ENCODE measurements at regions not wholly inside any gene's neighbourhood (a gene's known extent, or its start where the extent isn't known, plus 50 kb on each side); places are given as distances from the start of the nearest gene placed in this dataset.

GRCh38 chr6:67766057-67766456 is 869.0 kb upstream of the ADGRB3 start:
- no peak overlapping the region for H3K27ac ChIP-seq
- H3K9me3 ChIP-seq, result no peaks in the 10 kb centered on the region
- H3K4me3 ChIP-seq, result no peak overlapping the region
- DNase-seq (ENCODE audit: low read depth in 1 of 2, low spot score in 1 of 2) (no peak), ATAC-seq (no peak), FAIRE-seq (no peak)
- H3K4me1 ChIP-seq, result no peaks in the 10 kb centered on the region
- 30% methylated on average over 1 of the region's 1 CpG for WGBS (ENCODE audit: missing lambda C conversion rate)
- TF ChIP-seq ESRRA (IDR thresholded peaks at IDR 0.05; ENCODE audit: borderline replicate concordance, low read length) (no peak), HEYL (CRISPR knock-in tag; IDR thresholded peaks at IDR 0.05) (no peak), KDM1A (IDR thresholded peaks at IDR 0.05; ENCODE audit: low read depth) (no peak), SMC3 (IDR thresholded peaks at IDR 0.05) (no peak), PHF8 (IDR thresholded peaks at IDR 0.05; ENCODE audit: borderline replicate concordance, low read depth) (no peak), HOXA7 (CRISPR knock-in tag; IDR thresholded peaks at IDR 0.05) (no peak), RAD21 (conservative IDR thresholded peaks at IDR 0.05 in 1 of 2, IDR thresholded peaks at IDR 0.05 in 1 of 2) (no peak), FOSB (CRISPR knock-in tag; IDR thresholded peaks at IDR 0.05) (no peak), RARB (CRISPR knock-in tag; IDR thresholded peaks at IDR 0.05) (no peak), NFE2L2 (conservative IDR thresholded peaks at IDR 0.05; ENCODE audit: low read length) (no peak), ZNF302 (CRISPR knock-in tag; IDR thresholded peaks at IDR 0.05) (no peak), RFX5 (IDR thresholded peaks at IDR 0.05) (no peak), ZC3H11A (IDR thresholded peaks at IDR 0.05) (no peak), ATOH8 (CRISPR knock-in tag; IDR thresholded peaks at IDR 0.05; ENCODE audit: low read depth) (no peak), NR3C1 (IDR thresholded peaks at IDR 0.05) (no peak), PBX3 (IDR thresholded peaks at IDR 0.05) (no peak), BHLHE40 (IDR thresholded peaks at IDR 0.05; ENCODE audit: low read depth, low read length) (no peak)
- TF ChIP-seq, protein P1, sequence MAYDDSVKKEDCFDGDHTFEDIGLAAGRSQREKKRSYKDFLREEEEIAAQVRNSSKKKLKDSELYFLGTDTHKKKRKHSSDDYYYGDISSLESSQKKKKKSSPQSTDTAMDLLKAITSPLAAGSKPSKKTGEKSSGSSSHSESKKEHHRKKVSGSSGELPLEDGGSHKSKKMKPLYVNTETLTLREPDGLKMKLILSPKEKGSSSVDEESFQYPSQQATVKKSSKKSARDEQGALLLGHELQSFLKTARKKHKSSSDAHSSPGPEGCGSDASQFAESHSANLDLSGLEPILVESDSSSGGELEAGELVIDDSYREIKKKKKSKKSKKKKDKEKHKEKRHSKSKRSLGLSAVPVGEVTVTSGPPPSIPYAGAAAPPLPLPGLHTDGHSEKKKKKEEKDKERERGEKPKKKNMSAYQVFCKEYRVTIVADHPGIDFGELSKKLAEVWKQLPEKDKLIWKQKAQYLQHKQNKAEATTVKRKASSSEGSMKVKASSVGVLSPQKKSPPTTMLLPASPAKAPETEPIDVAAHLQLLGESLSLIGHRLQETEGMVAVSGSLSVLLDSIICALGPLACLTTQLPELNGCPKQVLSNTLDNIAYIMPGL (CRISPR knock-in tag; IDR thresholded peaks at IDR 0.05; ENCODE audit: borderline replicate concordance), result no peak
- POLR2A ChIA-PET, result no interaction called here
- no peak overlapping the region for H3K4me2 ChIP-seq
- CTCF ChIA-PET, result no interaction called here

DNA sequence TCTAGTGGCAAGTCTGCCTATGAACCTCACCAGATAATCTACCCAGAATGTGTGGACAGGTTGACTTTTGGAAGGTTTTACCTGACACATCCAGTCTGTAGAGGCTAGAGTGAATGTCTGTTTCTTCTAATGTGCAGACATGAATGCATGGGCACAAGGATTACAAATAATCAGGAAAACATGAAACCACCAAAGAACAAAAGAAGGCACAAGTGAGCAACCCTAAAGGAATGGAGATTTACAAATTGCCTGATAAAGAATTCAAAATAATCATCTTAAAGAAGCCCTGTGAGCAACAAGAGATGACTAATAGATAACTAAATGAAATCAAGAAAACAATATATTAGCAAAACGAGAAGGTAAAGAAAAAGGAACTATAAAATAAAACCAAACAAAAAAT is 876.1 kb upstream of the ADGRB3 start:
- no peaks in the 10 kb centered on the region for H3K4me1 ChIP-seq
- CTCF ChIA-PET, result no interaction called here
- DNase-seq (ENCODE audit: low read depth in 1 of 2, low spot score in 1 of 2) (no peak), FAIRE-seq (no peak), ATAC-seq (no peak)
- no peak overlapping the region for H3K4me2 ChIP-seq
- no peak for TF ChIP-seq MAX (IDR thresholded peaks at IDR 0.05)
- no peak for TF ChIP-seq GATA3 (IDR thresholded peaks at IDR 0.05; ENCODE audit: borderline replicate concordance)
- TF ChIP-seq, protein P2, sequence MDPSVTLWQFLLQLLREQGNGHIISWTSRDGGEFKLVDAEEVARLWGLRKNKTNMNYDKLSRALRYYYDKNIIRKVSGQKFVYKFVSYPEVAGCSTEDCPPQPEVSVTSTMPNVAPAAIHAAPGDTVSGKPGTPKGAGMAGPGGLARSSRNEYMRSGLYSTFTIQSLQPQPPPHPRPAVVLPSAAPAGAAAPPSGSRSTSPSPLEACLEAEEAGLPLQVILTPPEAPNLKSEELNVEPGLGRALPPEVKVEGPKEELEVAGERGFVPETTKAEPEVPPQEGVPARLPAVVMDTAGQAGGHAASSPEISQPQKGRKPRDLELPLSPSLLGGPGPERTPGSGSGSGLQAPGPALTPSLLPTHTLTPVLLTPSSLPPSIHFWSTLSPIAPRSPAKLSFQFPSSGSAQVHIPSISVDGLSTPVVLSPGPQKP (IDR thresholded peaks at IDR 0.05; ENCODE audit: low read depth, low read length), result no peak
- TF ChIP-seq CBX8 (IDR thresholded peaks at IDR 0.05), result no peak
- no peak for TF ChIP-seq PHF8 (IDR thresholded peaks at IDR 0.05; ENCODE audit: borderline replicate concordance, low read depth)
- TF ChIP-seq, protein P3, sequence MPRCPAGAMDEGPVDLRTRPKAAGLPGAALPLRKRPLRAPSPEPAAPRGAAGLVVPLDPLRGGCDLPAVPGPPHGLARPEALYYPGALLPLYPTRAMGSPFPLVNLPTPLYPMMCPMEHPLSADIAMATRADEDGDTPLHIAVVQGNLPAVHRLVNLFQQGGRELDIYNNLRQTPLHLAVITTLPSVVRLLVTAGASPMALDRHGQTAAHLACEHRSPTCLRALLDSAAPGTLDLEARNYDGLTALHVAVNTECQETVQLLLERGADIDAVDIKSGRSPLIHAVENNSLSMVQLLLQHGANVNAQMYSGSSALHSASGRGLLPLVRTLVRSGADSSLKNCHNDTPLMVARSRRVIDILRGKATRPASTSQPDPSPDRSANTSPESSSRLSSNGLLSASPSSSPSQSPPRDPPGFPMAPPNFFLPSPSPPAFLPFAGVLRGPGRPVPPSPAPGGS (IDR thresholded peaks at IDR 0.05), result no peak
- no peak for TF ChIP-seq RARB (CRISPR knock-in tag; IDR thresholded peaks at IDR 0.05)
- TF ChIP-seq HOXA7 (CRISPR knock-in tag; IDR thresholded peaks at IDR 0.05), result no peak
- POLR2A ChIA-PET, result no interaction called here
- H3K9me3 ChIP-seq, result no peaks in the 10 kb centered on the region
- no peak overlapping the region for H3K27ac ChIP-seq
- WGBS (ENCODE audit: missing lambda C conversion rate), result 0% methylated on average over 1 of the region's 1 CpG
- no peak overlapping the region for H3K4me3 ChIP-seq

Measured in A549 (cell line).